GM19455 (cell line): ENCODE measurements at regions not wholly inside any gene's neighbourhood (a gene's known extent, or its start where the extent isn't known, plus 50 kb on each side); places are given as distances from the start of the nearest gene placed in this dataset.
"Not testable (repeated sequence)": the region's sequence is repeated elsewhere in the genome, so short reads cannot be mapped to it uniquely, and the experiment has no call there.

ENCODE experiments used
- ATAC-seq: cut with Tn5 transposase; IDR thresholded peaks from one replicate; pipeline ENCODE4 v1.9.1; 2021; ENCODE audit not compliant: unreplicated experiment

DNA sequence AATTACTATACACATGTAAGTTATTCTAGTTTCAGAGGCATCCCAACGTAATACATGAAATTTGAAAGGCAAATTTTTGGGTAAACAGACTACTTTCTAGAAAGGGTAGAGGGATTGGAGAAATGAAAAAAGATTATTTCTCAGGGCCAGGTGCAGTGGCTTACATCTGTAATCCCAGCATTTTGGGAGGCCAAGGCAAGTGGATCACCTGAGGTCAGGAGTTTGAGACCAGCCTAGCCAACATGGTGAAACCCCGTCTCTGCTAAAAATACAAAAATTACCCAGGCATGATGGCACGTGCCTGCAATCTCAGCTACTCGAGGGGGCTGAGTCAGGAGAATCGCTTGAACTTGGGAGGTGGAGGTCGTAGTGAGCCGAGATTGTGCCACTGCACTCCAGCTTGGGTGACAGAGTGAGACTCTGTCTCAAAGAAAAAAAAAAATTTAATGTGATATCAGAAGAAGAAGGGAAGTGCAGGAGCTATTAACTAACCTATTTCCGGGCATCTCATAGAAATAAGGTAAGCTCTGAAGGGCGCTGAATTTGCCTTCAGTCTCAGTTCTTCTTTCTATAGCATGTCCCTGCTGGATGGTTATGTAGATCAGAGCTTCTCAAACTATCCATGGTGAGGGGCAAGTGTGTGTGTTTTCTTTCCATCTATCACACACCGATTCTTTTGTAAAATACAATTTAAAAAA lies 100.3 kb upstream of the MTHFD1L start:
- peak; percentile 89 for ATAC-seq

DNA sequence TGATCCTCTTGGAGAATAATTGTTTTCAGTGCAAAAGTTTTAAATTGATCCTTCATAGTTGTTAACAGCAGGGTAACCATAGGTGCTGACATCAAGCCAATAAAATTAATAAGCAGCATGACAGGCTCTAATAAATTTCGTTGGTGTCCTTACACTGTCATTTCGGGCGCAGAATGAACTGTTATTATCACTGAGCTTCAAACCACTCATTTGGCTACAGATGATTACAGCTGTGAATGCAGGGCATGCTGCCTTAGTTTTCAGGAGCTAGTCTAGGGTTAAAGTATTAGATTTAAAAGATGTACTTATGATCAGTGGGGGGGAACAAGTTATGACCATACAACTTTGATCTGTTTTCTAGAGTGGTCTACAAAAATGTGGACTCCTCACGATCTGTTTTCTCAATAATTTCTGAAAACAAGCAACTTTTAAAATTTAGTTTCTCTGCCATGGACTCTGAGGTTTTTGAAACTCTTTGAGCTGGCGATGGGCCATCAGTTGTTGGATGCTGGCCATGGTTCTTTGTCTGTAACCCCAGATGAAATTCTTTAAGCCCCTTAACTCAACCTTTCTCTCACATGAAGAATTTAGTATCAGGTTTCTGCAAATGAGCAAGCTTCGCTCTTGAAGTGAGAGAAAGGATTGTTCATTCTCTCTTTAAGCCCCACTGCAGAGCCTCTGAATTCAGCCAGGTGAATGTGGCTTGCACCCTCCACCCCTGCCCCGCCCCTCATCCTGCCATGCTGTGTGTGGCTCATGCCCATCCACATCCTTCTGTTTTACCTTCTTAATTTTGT lies 99.1 kb upstream of the MTHFD1L start:
- ATAC-seq = no peak

DNA sequence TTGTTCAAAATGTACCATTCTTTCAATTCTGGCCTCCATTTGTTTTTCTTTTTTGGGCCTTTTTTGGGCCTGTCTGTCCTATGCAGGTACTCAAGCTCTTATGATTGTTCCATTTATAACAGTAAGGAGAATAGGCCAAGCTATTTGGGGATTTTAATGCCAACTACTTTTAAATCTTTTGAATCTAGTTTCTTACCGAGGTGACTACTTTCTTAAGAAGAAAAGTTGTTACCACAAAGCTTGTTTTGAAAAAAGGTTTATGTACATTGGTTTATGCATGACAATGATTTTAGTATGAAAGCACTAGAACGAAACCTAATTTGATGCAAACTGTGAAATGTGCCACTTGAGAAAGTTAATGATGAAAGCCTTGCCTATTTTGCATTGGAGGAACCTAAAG lies 98.3 kb upstream of the MTHFD1L start:
- no peak for ATAC-seq

DNA sequence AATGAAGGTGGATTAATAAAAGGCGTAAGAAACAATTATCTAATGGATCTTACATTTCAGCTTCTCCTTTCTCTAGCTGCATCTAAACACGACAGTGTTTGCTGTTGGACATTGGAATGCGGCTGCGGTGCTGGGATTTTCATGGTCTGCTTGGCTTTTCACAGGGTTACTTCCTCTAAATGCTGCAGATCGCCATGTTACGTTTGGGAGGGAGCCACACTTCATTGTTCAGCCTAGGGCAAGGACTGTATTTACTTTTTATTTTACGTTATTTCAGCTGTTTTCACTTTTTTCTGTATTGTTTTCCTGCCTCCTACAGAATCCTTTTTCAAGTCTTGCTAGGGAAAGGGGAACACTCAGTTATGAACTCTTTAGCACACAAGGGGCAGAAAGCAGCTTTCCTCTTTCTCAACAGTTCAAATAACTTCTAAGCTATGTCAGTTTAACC lies 97.9 kb upstream of the MTHFD1L start:
- no peak for ATAC-seq

DNA sequence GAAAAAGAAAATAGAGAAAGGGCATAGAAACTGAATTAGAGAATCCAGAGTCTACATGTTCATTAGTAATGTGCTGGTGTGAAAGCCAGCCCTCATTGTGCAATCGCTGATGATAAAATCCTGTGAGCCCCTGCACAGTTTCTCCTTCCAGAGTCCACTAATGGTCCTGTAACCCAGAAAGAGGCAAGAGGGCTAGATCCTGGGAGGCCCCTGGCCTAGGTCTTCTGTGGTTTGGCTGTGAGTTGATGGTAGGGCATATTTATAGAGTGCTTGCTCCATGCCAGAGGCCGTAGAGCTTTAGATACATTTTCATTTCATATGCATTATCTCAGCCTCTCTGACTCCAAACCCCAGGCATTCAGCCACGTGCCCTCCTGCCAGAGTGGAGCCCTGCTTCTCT lies 94.9 kb upstream of the MTHFD1L start:
- ATAC-seq = no peak

DNA sequence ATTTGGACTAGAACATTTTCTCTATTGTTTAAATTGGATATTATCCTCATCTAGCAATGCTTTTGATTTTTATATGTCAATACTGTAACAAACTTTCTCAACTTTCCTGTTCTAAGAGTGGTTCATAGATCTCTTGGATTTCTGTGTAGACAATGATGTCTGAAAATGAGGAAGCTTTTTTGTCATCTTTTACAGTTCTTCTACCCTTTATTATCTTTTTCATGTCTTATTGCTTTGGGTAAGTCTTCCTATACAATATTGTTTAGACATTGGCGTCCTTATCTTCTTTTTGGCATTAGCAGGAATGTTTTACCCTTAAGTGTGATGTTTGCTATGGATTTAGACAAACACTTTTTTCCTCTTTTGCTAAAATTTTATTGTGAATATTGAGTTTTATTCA lies 91.5 kb upstream of the MTHFD1L start:
- no peak for ATAC-seq

DNA sequence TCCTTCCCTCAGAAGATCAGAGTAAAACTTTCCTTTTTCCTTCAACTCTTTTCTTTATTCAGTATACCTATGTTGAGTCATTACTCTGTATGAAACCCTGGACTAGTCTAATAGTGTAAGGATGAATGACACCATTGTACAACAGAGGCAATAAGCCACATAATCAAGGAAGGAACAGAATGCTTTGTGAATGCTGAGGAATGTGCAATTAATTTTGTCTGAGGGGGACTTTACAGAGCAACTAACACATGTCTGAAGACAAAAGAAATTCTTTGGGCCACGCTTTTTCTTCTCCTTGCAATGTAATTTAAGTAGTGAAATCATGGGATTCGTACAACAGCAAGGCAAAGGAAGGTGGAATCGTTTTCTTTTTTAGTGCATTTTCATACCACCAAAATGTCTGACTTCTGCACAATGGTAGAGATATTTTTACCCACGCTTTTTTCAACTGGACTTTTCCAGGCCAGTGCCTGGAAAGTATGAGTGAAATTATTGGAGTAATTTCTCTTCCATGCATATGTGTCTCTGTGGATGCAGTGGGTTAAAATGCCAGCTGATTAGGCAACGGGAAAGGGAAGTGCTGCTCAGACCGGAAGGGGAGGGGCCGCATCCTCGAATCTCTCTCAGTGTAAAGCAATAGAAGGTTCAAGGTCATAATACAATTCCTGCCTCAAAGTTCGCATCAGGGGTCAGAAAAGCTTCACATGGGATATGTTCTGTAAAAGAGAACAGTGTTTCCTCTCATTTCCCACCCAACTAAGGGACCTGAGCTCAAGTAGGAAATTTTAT lies 89.9 kb upstream of the MTHFD1L start:
- no peak for ATAC-seq

DNA sequence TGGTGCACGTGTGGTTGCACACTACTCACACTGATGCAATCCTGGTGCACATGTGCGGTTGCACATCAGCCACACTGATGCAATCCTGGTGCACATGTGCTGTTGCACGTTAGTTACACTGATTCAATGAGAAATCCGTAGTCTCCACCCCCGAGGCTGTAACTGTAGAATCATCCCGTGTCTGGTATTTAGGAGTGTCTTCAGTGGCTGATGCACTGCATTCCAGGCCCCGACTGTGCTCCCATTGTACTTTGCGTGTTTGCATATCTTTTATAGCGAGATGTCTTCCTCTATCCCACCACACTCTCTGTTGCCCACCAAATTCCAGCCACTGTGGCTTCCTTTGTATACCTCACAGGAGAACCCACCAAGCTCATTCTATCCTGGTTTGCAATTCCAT lies 87.8 kb upstream of the MTHFD1L start:
- no peak for ATAC-seq

DNA sequence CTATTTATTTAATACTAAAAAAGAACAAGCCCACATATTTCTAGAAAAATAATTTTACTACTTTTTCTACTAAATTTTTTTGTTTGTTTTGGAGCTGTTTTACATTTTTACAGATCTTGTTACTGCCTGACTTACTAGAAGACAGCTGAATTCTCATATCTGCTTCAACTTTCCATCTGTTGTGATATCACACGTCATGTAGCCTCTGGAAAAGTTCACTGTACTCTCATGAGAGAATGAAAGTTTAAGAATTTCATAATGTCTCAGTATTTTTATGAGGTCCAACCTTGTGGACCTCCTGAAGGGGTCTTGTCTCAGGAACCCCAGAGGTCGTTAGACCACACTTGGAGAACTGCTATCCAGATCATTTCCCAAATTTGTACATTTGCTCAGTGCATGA lies 81.7 kb upstream of the MTHFD1L start:
- ATAC-seq = no peak

DNA sequence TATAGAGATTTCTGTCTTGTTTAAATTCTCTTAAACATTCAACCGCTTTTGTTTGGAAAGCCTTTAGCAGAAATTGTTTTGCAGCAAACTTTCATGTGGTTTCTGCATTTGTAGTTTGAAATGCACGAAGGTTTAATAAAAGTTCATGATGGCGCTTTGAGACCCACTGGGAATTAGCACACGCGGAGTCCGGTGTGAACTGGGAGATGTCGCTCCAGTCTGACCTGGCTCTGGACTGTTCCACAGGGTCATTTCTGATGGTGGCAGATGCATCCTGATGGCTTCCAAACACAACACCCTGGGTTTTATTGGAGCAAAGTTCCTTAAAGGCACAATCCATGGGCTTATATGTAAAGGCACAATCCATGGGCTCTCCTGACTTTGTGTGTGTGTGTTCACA lies 78.1 kb upstream of the MTHFD1L start:
- ATAC-seq = no peak

DNA sequence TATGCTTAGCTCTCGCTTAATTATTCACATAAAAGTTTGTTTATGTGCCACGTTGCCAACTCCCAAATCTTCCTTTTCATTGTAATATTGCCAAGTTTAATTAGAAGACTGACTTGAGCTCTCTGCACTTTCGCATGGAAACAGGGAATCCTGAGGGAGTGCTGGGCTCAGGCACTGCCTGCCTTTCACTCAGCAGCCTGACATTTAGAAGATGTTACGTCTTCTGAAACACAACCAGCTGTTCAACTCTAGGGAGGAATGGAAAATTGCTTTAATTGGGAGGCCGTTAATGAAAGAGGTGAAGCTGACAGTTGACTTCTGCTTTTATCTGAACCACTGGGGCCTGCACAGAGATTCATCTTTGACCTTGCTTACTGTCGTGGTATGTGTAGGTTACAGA lies 77.4 kb upstream of the MTHFD1L start:
- ATAC-seq = no peak

DNA sequence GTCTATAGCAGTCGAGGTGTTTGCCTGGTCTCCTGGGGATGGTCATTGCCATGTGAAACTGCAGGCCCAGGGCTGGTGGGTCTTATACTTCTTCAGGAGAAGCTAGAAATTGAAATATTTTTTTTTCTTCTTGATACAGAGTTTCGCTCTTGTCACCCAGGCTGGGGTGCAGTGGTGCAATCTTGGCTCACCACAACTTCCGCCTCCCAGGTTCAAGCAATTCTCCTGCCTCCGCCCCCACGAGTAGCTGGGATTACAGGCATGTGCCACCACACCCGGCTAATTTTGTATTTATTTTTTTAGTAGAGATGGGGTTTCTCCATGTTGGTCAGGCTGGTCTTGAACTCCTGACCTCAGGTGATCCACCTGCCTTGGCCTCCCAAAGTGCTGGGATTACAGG lies 75.6 kb upstream of the MTHFD1L start:
- not testable (repeated sequence) for ATAC-seq

DNA sequence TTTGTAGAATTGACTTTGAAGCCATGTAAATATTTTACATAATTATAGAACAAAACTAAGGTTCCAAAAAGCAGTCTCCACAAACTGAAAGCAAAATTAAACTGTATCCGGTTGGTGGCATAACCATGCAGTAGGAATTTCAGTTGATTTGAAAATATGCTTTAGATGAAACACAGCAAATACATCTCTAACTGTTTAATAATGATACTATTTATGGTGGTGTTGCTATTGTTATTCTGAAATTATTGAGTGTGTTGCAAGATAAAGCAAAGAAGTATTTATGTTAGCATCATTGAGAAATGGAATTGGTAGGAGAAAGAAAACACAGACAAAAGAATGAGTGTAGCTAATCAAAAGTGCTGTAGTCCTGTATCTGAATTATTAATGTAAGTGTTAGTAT lies 73.8 kb upstream of the MTHFD1L start:
- no peak for ATAC-seq

DNA sequence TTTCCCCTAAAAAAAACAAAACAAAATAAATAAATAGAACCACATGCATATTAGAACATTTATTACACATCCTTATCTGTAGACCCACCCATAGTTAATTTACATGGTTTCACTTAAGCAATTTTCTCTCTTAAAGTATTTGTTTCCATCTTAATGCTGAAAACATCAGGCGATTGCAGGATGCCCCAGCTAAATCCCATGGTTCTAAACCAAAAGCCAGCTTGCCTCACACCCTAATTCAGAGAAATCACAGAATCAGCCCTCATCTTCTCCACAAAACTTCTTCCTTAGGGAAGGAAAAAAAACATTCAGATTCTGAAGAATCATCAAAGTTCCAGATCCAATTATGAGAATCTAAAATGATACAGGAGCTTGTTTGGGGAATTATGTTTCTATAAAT lies 67.6 kb upstream of the MTHFD1L start:
- no peak for ATAC-seq

DNA sequence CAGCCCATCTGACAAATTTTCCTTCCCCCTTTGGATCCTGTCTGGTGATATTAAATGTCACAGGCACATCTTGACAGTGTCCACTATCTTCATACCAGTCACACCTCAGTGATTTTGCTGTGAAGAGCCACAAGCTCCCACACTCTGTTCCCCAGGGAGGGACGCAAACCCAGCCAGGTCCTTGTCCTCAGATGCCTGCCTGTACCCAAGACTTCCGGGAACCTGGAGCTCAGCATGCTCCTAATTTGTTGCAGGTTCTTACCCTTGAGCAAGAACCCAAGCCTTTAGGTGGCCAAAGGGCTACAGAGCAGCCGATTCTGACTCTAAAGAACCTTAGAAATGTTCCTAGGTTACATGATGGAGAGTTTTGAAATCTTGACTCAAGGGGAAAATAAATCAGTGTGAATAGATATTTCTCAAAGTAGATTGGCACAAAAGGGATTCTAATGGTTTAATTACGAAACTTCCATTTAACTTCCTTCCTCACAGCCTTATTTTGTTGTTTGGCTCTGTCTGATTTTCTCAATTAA lies 66.2 kb upstream of the MTHFD1L start:
- no peak for ATAC-seq

DNA sequence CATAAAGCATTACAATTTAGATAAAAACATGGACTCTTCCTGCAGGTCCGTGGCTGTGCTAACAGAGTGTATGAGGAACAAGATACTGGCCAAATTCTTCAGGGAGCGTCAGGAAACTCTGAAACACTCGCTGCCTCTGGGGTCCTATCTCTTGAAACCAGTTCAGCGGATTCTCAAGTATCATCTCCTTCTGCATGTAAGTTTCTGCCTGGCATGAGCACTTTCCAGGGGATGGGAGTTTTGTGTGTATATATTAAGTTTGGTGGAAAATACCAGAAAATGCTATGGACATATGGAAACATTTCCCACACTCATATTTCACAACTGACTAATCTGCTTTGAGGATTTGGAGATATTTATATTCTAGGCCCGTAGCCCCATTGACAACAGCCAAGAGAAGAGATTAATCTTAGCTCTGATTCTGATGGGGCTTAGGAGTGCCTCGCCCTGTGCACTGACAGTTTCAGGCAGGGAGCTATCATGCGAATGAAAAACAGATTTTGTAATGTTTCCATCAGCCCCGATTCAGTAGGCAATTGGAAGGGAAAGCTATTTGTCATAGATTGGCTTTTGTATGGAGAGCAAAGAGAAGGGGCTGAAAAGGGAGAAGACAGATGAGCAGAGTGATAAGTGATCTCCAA lies 64.7 kb upstream of the MTHFD1L start:
- no peak for ATAC-seq

DNA sequence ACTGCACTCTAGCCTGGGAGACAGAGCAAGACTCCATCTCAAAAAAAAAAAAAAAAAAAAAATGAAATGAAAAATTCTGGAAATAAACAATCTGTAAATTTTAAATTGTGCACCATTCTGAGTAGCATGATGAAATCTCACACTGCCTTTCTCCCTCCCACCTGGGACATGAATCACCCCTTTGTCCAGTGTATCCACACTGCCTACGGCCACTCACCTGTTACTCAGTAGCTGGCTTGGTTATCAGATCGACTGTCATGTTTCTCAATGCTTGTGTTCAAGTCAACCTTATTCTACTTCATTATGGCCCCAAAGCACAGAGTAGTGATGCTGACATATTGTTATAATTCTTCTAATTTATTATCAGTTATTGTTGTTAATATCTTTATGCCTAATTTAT lies 58.7 kb upstream of the MTHFD1L start:
- ATAC-seq = no peak

DNA sequence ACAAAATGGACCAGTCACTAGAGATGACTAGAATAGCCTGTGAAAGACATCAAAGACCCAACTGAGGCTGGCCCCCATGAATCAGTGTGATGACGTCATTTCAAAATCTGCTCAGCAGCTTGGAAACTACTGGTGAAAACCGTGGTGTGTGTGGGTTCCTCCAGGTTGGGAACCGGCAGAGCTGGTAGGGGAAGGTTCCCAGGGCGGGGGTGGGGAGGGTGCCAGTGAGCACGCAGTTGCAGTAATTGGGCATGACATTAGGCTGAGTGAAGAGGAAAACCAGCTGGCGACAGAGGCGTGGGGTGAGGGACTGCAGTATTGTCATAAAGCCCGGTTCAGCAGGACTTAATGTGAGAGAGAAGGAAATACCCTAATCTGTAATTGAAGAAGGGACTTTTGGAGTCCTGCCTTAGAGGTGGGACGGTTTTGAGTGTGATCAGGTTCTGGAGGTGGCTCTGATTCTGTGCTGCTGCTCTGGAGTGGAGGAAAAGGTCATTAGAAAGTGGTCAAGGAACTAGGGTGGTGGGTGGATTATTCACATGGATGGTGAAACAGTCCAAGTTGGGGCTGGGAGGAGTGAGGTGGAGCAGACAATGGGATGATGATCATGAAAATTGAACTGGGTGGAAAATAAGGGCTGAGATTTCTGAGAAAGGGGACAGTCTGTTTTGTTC lies 52.0 kb upstream of the MTHFD1L start:
- peak; percentile 57 for ATAC-seq

DNA sequence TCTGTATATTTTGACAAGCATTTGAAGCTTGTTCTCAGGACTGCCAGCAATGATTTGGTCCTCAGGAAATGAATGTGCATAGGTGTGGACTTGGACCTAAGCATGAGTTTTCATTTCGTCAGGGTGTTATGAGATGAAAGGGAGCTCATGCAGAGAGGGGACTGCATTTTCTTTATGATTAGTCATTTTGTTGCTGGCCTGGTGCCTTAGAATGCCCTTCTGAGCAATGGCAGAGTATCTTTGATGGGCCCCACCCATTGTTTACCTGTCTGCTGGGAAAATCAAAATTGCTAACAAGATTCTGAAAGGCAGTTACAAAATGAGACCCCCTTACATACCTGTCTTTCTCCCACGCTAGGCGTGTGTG lies 51.5 kb upstream of the MTHFD1L start:
- ATAC-seq = peak; percentile 42
